HG03280 (cell line): ENCODE measurements at regions not wholly inside any gene's neighbourhood (a gene's known extent, or its start where the extent isn't known, plus 50 kb on each side); places are given as distances from the start of the nearest gene placed in this dataset.

ENCODE experiments used
- ATAC-seq: cut with Tn5 transposase; IDR thresholded peaks from one replicate; pipeline ENCODE4 v1.9.1; 2021; ENCODE audit warnings: mild to moderate bottlenecking, moderate library complexity; ENCODE audit not compliant: unreplicated experiment

GRCh38 chr22:23522623-23523251 is 57.4 kb downstream of the IGLL1 start:
- ATAC-seq: no peak

- ATAC-seq: peak; percentile 75
Observed at GRCh38 chr22:23521441-23522113, 58.5 kb downstream of the IGLL1 start.

GRCh38 chr22:23520863-23521440 is 59.1 kb downstream of the IGLL1 start:
- no peak for ATAC-seq

- ATAC-seq: no peak
Observed at GRCh38 chr22:23519442-23520157, 60.5 kb downstream of the IGLL1 start.

GRCh38 chr22:23518376-23519187 is 61.5 kb downstream of the IGLL1 start:
- no peak for ATAC-seq

GRCh38 chr22:23517804-23518375 is 62.2 kb downstream of the IGLL1 start:
- ATAC-seq: no peak

GRCh38 chr22:23516304-23516703 is 63.8 kb downstream of the IGLL1 start:
- ATAC-seq: no peak

GRCh38 chr22:23514322-23515038 is 65.6 kb downstream of the IGLL1 start:
- no peak for ATAC-seq

- no peak for ATAC-seq
Observed at GRCh38 chr22:23513705-23514104, 66.4 kb downstream of the IGLL1 start.

- ATAC-seq: no peak
Observed at GRCh38 chr22:23513133-23513532, 67.0 kb downstream of the IGLL1 start.

- ATAC-seq: no peak
Observed at GRCh38 chr22:23512721-23513120, 67.4 kb downstream of the IGLL1 start.

GRCh38 chr22:23512348-23512705 is 67.8 kb downstream of the IGLL1 start:
- no peak for ATAC-seq

- ATAC-seq: no peak
Observed at GRCh38 chr22:23511627-23512347, 68.3 kb downstream of the IGLL1 start.

- no peak for ATAC-seq
Observed at GRCh38 chr22:23509571-23510302, 70.4 kb downstream of the IGLL1 start.

- no peak for ATAC-seq
Observed at GRCh38 chr22:23504516-23504915, 75.6 kb downstream of the IGLL1 start.

GRCh38 chr22:23503736-23504440 is 76.2 kb downstream of the IGLL1 start:
- ATAC-seq: no peak

- ATAC-seq: no peak
Observed at GRCh38 chr22:23503142-23503541, 76.9 kb downstream of the IGLL1 start.

- ATAC-seq: no peak
Observed at GRCh38 chr22:23501708-23502107, 78.4 kb downstream of the IGLL1 start.
